Skeletal muscle satellite cell (primary cell): ENCODE measurements at regions not wholly inside any gene's neighbourhood (a gene's known extent, or its start where the extent isn't known, plus 50 kb on each side); places are given as distances from the start of the nearest gene placed in this dataset. TPM values are rescaled to one million over a fixed set of nuclear protein-coding genes. Genes with fewer than 3 reads are reported as not detected.

Source experiments
- H3K27me3 ChIP-seq: 2 replicates; pipeline ENCODE4 v1.7.0; 2013; ENCODE audit warnings: low read length; ENCODE audit not compliant: control insufficient read depth, insufficient read depth
- H3K36me3 ChIP-seq: 2 replicates; pipeline ENCODE4 v1.7.0; 2013; ENCODE audit warnings: mild to moderate bottlenecking, control low read depth, low read length; ENCODE audit not compliant: insufficient read depth
- H3K4me1 ChIP-seq: 2 replicates; pipeline ENCODE4 v1.7.0; 2013; ENCODE audit warnings: low read length; ENCODE audit not compliant: control insufficient read depth, insufficient read depth
- H3K4me2 ChIP-seq: 2 replicates; pipeline ENCODE4 v1.7.0; 2013; ENCODE audit warnings: mild to moderate bottlenecking, low read length
- H3K4me3 ChIP-seq: 2 replicates; pipeline ENCODE4 v1.7.0; 2013; ENCODE audit warnings: low read length
- H3K9ac ChIP-seq: 2 replicates; pipeline ENCODE4 v1.7.0; 2013; ENCODE audit warnings: mild to moderate bottlenecking, low read depth, low read length, moderate library complexity
- H3K9me3 ChIP-seq: replicated peaks from 2 replicates; pipeline ENCODE4 v1.7.0; 2013; ENCODE audit warnings: mild to moderate bottlenecking, control low read depth, low read length
- small RNA-seq: library from RNA; depleted of rRNA; stranded (forward); fragments of <200 nt; gene quantifications from one replicate; pipeline ENCODE3, GENCODE V24; 2012

GRCh38 chr1:221796700-221797099 lies 54.8 kb upstream of the DUSP10 start:
- Histone ChIP-seq H3K9me3 (no peaks in the 10 kb centered on the region), H3K4me2 (no peak overlapping the region), H3K4me1 (no peaks in the 10 kb centered on the region), H3K4me3 (no peak overlapping the region), H3K36me3 (no peaks in the 10 kb centered on the region), H3K9ac (no peak overlapping the region), H3K27me3 (no peaks in the 10 kb centered on the region)

GRCh38 chr1:221795380-221795779 lies 53.5 kb upstream of the DUSP10 start:
- Histone ChIP-seq H3K4me3 (no peak overlapping the region), H3K4me1 (no peaks in the 10 kb centered on the region), H3K9ac (no peak overlapping the region), H3K9me3 (no peaks in the 10 kb centered on the region), H3K36me3 (no peaks in the 10 kb centered on the region), H3K27me3 (no peaks in the 10 kb centered on the region), H3K4me2 (no peak overlapping the region)

GRCh38 chr1:221794935-221795334 lies 53.0 kb upstream of the DUSP10 start:
- Histone ChIP-seq H3K4me1 (no peaks in the 10 kb centered on the region), H3K27me3 (no peaks in the 10 kb centered on the region), H3K36me3 (no peaks in the 10 kb centered on the region), H3K9ac (no peak overlapping the region), H3K9me3 (no peaks in the 10 kb centered on the region), H3K4me2 (no peak overlapping the region), H3K4me3 (no peak overlapping the region)

GRCh38 chr1:221794079-221794670 lies 52.3 kb upstream of the DUSP10 start:
- Histone ChIP-seq H3K4me2 (no peak overlapping the region), H3K36me3 (no peaks in the 10 kb centered on the region), H3K4me3 (no peak overlapping the region), H3K27me3 (no peaks in the 10 kb centered on the region), H3K9me3 (no peaks in the 10 kb centered on the region), H3K4me1 (no peaks in the 10 kb centered on the region), H3K9ac (no peak overlapping the region)

- no peak overlapping the region for H3K4me3 ChIP-seq
- H3K27me3 ChIP-seq = no peaks in the 10 kb centered on the region
- H3K4me1 ChIP-seq = no peaks in the 10 kb centered on the region
- H3K9ac ChIP-seq = no peak overlapping the region
- H3K9me3 ChIP-seq = no peaks in the 10 kb centered on the region
- no peaks in the 10 kb centered on the region for H3K36me3 ChIP-seq
- H3K4me2 ChIP-seq = no peak overlapping the region
These were observed 51.7 kb upstream of the DUSP10 start for GRCh38 chr1:221793439-221794078.

GRCh38 chr1:221791846-221792245 lies 50.0 kb upstream of the DUSP10 start:
- no peaks in the 10 kb centered on the region for H3K36me3 ChIP-seq
- no peak overlapping the region for H3K4me2 ChIP-seq
- no peaks in the 10 kb centered on the region for H3K9me3 ChIP-seq
- H3K4me1 ChIP-seq = no peaks in the 10 kb centered on the region
- no peak overlapping the region for H3K4me3 ChIP-seq
- no peak overlapping the region for H3K9ac ChIP-seq
- H3K27me3 ChIP-seq = no peaks in the 10 kb centered on the region

Small RNAs in the stretch of these regions (small RNA-seq; reads per million reads assigned to genes)
- gene RNU6-403P = not detected
